Tibial nerve (tissue), 4 donors: ENCODE measurements at regions not wholly inside any gene's neighbourhood (a gene's known extent, or its start where the extent isn't known, plus 50 kb on each side); places are given as distances from the start of the nearest gene placed in this dataset.

Experiments used
- CTCF ChIP-seq, 5 experiments: fragments of 200-600 bp in 3 of 5; fragments of 450-650 bp in 2 of 5; sonication (generic) in 3 of 5; IDR thresholded peaks; one replicate each; pipeline ENCODE4 v1.5.1; 2016 to 2019; ENCODE audit warnings: antibody characterized with exemption in 5 of 5, mild to moderate bottlenecking in 3 of 5, moderate library complexity in 2 of 5
- EP300 ChIP-seq, 2 donors: sonication (generic); formaldehyde crosslinking; IDR thresholded peaks; one replicate each; pipeline ENCODE4 v1.6.1; 2017; ENCODE audit warnings: antibody characterized with exemption in 2 of 2, mild to moderate bottlenecking in 1 of 2
- POLR2A ChIP-seq, 2 donors: fragments of 450-650 bp; IDR thresholded peaks; one replicate each; pipeline ENCODE4 v1.6.1; 2017; ENCODE audit warnings: antibody characterized with exemption in 2 of 2, mild to moderate bottlenecking in 2 of 2, moderate library complexity in 2 of 2

GRCh38 chr9:80554856-80555255, 983.1 kb downstream of the TLE4 start:
- TF ChIP-seq CTCF (IDR thresholded peaks at IDR 0.05) (no peak), POLR2A (IDR thresholded peaks at IDR 0.05) (no peak), EP300 (IDR thresholded peaks at IDR 0.05) (no peak)
